Endothelial cell of hepatic sinusoid (primary cell): ENCODE measurements at regions not wholly inside any gene's neighbourhood (a gene's known extent, or its start where the extent isn't known, plus 50 kb on each side); places are given as distances from the start of the nearest gene placed in this dataset.
"Not testable (repeated sequence)": the region's sequence is repeated elsewhere in the genome, so short reads cannot be mapped to it uniquely, and the experiment has no call there.

Source experiments
- in situ Hi-C: cut with HindIII; loops from 2 replicates; pipeline ENCODE4 v1.10.0; 2017; ENCODE audit warnings: low sequenced_read_pairs

DNA sequence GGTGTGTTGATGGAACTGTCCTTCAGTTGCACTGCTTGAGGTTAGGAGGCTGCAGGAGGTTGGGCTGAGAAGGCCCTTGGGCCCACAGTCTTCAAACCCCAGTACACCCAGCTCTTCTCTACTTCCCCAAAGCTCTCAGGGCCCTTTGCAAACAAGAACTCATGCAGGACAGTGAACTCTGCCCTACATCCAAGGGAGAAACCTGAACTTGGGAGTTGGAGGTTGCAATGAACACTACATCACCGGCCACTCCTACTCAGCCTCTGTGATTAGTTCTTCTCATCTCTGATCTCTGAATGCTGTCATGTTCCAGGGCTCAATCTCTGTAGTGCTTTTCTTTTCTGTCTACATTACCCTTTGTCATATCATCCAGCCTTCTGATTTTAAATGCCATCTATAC, 148.5 kb upstream of the PDE7B start:
- in situ Hi-C loops: no loop called here

DNA sequence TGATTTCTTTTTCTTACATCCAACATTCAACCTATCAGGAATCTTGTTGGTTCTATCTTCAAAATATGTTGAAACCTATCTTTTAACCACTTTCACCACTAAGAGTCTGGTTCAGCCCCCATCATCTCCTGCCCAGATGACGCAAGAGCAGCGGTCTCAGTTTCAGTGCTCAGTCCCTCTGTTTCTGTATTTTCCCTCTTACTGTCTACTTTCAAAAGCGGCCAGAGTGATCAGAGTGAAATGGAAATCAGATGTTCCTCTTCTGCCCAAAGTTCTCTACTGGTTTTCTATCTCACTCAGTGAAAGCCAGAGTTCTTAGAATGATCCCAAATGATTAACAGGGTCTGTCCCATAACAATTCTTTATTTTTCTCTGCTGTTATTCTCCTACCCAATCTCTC, 147.9 kb upstream of the PDE7B start:
- in situ Hi-C loops: no loop called here

DNA sequence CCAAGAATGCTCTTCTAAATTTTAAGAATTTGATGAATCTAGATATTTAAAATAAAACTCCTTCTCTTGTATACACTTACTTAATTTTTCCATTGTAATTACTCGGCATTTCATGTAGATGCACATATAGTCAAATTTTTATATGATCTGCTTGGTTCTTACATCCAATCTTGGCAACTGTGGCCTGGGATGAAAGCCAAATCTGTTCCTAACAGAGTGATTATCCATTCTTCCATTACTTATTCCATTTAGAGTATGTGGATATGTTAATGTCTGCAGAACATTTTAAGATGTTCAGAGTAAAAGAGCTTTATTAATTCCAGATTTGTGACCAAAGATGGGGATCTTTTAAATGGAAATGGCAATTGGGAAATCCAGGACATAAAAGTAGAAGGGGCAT, 144.1 kb upstream of the PDE7B start:
- in situ Hi-C loops: no loop called here

DNA sequence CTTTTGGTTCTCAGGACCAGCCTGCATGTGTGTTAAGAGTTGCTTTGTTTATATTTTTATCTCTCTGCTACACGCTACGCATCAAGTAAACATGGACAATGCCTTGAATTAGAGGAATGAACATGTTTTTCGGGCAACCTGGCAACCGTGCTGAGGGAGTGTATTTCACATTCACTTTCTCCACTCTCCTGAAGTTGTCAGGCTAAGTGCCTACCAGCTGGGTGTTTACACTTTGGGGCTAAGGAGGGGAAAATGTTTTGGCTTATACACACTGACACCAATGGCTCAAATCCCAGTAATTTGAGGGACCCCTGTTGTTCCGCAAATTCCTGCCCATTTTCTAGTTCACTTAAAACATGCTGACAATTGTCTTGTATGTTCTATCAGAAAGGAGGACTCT, 141.5 kb upstream of the PDE7B start:
- in situ Hi-C loops: no loop called here

DNA sequence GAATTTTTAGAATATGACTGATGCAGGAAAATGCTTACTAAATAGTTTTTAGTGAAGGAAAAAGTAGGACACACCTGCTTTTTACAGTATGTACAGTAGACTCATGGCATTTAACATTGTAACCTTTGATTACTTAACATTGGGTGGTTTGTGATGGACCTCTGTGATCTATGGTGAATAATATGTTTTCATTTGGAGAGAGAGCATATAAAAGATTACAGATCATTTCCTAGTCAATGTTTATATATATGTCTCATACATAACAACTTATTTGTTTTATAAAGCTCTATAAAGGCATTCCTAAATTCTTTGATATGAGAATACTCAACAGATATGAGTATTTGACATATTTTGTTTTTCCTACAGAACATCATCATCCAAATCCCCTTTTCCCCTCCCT, 129.3 kb upstream of the PDE7B start:
- in situ Hi-C loops: no loop called here

DNA sequence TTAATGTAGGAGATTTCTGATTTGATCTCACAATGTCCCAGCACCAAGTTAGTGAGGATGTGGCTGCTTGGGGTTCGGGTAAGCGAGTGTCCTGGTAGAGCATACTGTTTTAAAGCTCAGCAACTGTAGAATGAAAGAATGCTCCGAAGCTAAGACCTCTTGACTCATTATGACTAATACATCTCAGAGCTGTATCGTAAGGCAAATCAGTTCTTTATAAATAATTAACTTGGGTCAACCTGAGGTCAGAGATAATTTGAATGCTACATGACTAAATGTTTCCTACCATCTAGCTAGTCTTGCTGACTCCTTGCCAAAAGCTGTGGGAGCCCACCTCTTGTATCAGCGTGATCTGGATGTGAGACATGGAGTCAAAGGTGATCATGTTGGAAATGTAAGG, 128.8 kb upstream of the PDE7B start:
- in situ Hi-C loops: no loop called here

DNA sequence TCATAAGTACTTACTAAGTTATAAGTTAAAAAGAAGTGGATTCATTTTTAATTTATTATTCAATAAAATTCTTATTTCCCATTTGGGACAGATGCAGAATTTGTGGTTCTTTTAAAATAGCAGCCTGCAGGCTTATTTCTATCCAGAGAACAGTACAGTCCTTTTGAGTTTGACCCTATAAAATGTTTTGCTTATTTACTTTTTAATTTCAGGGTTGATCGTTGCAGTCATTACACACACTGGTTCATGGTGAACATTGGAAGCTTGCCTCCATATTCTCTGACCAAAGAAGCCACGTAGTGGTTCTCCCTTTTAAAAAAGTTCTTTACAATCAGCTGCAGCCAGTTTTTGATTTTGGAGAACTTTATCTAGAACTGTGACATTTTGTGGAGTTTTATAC, 122.9 kb upstream of the PDE7B start:
- in situ Hi-C loops: no loop called here

DNA sequence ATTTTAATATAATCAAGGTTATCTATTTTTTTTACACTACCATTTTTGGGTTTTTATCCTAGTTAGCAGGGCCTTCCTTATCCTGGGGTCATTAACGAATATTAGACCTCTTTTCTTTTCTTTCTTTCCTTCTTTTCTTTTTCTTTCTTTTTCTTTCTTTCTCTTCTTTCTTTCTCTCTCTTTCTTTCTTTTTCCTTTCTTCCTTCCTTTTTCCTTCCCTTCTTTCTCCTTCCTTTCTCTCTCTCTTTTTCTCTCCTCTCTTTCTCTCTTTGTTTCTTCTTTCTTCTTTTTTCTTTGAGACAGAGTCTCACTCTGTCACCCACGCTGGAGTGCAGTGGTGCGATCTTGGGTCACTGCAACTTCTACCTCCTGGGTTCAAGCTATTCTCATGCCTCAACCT, 120.4 kb upstream of the PDE7B start:
- in situ Hi-C loops: no loop called here

DNA sequence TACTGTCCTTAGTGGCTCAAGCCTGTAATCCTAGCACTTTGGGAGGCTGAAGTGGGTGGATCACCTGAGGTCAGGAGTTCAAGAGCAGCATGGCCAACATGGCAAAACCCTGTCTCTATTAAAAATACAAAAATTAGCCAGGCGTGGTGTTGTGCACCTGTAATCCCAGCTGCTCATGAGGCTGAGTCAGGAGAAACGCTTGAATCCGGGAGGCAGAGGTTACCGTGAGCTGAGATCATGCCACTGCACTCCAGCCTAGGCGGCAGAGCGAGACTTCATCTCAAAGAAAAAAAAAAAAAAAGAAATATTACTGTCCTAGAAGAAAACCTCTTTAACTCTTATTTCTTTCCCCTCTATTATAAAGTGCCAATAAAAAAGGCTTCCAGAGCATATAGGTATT, 115.2 kb upstream of the PDE7B start:
- in situ Hi-C loops: not testable (repeated sequence)

DNA sequence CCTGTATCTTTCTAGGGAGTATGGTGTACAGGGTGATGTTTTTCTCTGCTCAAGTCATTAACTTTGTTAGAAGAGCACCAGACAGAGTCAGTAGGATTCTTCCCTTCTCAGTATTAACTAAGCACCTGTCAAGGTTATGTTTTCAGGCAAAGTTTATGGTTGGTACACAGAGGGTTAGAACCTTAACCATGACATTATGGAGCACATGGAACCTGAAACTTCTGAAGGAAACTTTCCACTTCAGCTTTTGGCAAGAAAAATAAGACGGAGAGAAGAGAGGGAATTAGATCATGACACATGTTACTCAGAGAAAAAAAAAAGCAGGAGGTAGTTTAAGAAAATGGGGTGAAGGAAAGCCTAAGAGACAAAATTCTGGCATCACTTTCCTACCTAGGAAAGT, 112.9 kb upstream of the PDE7B start:
- in situ Hi-C loops: no loop called here

DNA sequence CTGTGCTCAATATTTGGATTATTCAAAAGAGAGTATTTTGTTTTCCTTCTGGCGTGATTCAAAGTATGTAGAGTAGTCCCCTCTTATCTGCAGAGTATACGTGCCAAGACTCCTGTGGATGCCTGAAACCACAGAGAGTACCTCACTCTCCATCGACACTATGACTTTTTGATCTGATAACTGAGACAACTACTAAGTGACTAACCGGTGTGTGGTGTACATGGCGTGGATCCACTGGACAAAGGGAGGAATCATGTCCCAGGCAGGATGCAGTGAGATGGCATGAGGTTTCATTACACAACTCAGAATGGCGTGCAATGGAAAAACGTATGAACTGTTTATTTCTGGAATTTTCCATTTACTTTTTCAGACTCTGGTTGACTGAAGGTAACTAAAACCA, 112.2 kb upstream of the PDE7B start:
- in situ Hi-C loops: no loop called here

DNA sequence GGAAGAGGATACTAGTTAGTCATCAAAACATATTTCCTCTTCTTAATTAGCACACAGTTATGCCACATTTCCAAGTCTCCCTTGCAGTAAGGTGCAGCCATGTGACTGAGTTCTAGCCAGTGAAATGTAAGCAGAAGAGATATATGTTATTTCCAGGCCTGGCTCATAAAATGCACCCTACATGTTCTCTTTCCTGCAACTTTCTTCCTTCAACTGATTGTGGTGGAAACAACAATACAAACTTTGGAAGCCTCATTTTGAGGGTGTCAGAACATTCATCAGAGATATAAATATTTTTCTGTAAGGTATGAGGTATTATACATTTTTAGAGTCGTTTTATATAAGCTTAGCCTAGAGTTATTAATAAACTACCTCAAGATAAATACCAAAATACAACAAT, 110.9 kb upstream of the PDE7B start:
- in situ Hi-C loops: no loop called here

DNA sequence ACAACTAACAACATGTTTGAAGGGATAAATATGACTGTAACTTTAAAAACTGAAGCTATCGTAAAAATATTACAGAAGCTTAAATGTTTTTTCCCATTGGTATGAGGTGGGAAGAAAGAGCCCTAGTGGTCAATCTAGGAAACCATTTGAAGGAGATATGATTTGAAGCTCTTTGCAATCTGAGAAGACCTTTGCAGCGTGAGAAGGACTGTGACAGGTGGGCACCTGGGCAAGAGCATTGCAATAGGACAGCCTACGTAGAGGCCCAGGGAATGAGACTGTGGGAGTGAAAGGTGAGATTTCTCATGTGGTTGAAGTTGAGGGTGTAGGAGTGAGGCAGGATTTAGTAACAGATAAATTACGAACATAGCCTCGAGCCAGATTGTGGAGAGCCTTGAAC, 108.0 kb upstream of the PDE7B start:
- in situ Hi-C loops: no loop called here

DNA sequence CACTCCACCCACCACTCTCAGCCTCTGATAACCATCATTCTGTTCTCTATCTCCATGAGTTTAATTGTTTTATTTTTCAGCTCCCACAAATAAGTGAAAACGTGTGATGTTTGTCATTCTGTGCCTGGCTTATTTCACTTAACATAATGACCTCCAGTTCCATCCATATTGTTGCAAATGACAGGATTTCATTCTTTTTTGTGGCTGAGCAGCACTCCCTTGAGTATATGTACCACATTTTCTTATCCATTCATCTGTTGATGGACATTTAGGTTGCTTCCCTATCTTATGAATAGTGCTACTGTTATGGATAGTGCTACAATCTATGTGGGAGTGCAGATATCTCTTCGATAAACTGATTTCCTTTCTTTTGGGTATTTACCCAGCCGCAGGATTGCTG, 103.3 kb upstream of the PDE7B start:
- in situ Hi-C loops: no loop called here

DNA sequence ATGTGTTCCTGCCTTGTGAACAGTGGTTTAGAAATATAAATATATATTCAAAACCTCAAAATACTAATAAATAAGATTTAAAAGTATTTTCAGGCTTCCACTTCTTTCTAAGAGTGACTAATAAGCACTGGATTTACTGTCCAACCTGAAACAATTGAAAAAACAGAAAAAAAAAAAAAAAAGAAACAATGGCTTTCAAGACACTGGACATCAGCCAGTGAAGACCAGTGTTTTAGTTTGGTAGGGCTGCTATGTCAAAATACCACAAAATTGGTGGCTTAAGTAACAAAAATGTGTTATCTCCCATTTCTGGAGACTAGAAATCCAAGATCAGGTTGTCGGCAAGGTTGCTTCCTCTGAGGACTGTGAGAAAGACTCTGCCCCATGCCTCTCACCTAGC, 101.4 kb upstream of the PDE7B start:
- in situ Hi-C loops: no loop called here

DNA sequence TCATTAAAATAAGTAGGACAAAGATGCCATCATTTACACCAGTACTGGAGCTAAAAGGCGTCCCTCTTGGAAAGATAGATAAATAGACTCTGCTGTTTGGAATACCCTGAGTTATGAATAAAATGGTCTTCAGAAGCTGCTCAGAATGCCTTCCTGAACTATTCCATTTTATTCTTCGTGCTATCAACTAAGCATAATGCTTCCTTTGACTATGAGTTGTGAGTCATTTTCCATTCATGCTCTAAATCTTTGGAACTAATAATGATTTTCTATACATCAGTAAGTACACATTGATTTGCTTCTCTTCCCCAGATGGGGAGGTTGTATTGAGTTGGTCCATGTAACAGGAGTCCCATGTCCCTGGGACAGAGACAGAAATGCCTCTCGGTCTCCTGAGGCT, 98.3 kb upstream of the PDE7B start:
- in situ Hi-C loops: no loop called here

DNA sequence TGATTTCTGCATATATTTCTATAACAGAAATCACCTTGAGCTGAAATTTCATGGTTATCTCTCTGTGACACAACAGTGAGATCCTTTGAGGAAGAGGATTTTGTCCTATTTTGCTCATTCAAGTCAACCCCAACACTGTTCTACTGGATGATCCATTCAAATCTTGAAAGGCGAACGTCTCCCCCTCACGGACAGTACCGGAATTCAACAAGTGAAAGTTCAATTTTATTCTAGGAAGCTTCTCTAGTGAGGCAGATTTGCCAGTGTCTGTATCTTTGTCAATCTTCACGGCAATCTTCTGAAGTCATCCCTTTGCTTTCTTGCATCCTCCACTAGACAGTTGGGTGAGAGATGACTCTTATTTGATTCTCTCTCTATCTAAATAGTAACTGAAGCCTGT, 91.7 kb upstream of the PDE7B start:
- in situ Hi-C loops: no loop called here

DNA sequence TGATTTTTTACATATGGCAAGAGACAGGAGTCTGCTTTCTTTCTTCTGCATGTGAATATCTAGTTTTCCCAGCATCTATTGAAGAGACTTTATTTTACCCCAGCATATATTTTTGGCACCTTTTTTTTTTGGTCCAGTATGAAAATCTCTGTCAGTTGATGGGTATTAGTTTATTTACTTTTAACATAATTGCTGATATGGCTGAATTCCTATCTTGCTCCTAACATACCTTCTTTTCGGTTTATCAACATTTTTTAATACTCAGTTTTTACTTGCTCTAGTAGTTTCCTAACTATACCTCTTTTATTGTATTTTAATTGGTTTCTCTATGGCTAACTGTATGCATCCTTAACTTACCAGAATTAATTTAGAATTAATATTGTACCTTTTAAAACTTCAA, 77.5 kb upstream of the PDE7B start:
- in situ Hi-C loops: no loop called here

DNA sequence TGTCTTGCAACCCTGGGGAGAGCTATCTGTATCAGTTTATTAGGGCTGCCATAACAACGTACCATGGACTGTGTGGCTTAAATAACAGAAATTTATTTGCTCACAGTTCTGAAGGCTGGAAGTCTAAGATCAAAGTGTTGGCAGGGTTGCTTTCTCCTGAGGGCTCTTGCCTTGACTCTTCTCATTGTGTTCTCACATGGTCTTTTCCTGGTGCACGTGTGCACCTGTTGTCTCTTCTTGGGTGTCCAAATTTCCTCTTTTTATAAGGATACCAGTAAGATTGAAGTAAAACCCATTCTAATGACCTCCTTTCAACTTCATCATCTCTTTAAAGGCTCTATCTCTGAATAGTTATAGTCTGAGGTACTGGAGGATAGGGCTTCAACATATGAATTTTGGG, 72.3 kb upstream of the PDE7B start:
- in situ Hi-C loops: no loop called here

DNA sequence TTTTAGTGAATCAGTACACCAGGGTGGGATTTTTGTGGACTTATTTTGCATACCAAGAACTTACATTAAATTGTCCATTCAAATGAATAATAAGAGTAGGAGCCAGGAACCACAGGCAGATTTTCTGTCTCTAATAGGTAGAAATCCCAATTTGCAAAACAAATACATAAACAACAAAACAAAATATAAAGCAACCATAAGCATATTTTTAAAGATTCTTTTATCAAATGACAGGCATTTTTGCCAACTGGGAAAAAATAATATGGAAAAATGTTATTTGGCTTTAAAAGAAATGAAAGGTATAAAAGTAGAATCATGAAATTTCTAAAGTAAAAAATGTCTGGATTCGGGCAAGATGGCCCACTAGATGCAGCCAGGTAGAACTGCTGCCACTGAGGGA, 71.2 kb upstream of the PDE7B start:
- in situ Hi-C loops: no loop called here

DNA sequence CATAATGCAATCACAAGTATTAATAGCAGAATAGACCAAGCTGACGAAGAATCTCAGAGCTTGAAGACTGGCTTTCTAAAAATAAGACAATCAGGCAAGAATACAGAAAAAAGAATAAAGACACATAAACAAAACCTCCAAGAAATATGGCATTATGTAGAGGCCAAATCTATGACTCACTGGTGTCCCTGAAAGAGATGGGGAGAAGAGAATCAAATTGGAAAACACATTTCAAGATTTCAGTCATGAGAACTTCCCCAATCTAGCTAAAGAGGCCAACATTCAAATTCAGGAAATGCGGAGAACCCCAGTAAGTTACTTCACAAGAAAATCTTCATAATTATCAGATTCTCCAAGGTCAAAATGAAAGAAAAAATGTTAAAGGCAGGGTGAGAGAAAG, 69.0 kb upstream of the PDE7B start:
- in situ Hi-C loops: no loop called here

DNA sequence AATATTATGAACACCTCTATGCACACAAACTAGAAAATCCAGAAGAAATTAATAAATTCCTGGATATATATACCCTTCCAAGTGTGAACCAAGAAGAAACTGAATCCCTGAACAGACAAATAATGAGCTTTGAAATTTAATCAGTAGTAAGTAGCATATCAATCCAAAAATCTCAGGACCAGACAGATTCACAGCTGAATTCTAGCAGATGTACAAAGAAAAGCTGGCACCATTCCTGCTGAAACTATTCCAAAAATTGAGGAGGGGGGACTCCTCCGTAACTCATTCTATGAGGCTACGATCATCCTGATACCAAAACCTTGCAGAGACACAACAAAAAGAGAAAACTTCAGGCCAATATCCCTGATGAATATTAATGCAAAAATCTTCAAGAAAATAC, 67.0 kb upstream of the PDE7B start:
- in situ Hi-C loops: no loop called here

DNA sequence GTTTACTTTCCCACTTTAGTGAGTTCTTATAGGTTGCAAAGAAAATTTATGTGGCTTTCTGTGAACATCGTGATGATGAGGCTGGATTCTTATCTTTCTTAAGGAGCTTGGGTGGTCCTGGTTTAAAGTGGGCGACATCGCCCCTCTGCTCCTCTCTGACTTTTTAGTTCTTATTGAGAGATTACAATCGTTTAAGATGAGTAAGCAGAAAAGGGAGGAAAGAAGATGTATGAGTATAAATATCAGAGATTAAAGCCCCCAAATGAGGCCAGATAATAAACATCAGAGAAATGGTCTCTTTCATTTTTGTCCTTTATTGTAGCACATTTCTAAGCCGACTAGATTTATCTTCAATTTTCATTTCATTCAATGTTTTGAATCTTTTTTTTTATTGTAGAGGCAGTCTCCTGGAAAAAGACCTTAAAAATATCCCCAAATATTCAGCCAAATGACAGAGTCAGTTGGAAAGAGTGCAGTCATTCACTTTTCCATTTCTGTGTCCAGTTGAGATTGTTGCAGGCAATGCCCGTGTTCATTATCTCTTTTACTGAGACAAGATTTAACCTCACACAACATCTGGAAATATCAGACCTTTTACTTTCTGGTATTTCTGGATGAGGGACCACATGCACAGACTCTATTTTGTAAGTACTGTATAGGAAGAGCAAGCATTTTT, 62.0 kb upstream of the PDE7B start:
- in situ Hi-C loops: no loop called here

DNA sequence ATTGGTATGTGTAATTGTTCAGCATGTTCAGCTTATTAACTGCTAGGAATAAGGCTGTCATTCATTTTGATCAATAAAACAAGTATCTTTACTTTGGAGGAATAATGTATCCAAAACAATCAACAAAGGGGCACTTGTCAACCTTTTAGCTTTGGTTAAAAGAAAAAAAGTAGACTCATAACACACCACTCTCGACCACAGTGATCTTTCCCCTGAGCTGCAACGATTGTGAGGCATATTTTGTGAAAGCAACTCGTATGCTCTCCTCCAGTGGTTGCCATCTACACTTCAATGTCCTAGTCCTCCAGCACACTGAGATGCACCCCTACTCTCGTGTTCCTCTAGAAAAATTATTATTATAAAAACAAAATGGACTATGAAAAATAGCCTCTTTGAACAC, 60.1 kb upstream of the PDE7B start:
- in situ Hi-C loops: no loop called here
